ENCODE measurements at regions not wholly inside any gene's neighbourhood (a gene's known extent, or its start where the extent isn't known, plus 50 kb on each side); places are given as distances from the start of the nearest gene placed in this dataset.
"Not testable (repeated sequence)": the region's sequence is repeated elsewhere in the genome, so short reads cannot be mapped to it uniquely, and the experiment has no call there.

DNA sequence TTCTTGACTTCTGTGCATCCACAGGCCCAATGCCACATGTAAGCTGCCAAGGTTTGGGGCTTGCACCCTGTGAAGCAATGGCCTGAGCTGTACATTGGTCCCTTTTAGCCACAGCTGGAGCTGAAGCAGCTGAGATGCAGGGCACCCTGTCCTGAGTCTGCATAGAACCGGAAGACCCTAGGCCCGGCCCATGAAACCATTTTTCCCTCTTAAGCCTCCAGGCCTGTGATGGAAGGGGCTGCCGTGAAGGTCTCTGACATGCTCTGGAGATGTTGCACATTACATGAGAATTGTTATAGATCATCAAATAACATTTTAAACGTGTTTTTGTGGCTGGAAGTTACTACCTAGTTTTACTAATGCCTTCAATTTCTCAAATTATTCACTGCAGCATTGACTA lies 188.7 kb downstream of the RPAP3 start:
- CTCF ChIA-PET: no interaction called here
- intact Hi-C loops (cut with micrococcal nuclease): no loop called here
- H3K27ac Mint-ChIP-seq: no peak overlapping the region
- peaks cover 13% of the 10 kb centered on the region for H3K36me3 Mint-ChIP-seq (ENCODE audit: low read depth)
- H3K4me3 Mint-ChIP-seq: no peak overlapping the region
- no peaks in the 10 kb centered on the region for H3K27me3 Mint-ChIP-seq (ENCODE audit: low read depth)
- H3K4me1 Mint-ChIP-seq (ENCODE audit: low read depth): no peaks in the 10 kb centered on the region
- peaks cover 48% of the 10 kb centered on the region for H3K9me3 Mint-ChIP-seq
- DNase-seq: no peak

DNA sequence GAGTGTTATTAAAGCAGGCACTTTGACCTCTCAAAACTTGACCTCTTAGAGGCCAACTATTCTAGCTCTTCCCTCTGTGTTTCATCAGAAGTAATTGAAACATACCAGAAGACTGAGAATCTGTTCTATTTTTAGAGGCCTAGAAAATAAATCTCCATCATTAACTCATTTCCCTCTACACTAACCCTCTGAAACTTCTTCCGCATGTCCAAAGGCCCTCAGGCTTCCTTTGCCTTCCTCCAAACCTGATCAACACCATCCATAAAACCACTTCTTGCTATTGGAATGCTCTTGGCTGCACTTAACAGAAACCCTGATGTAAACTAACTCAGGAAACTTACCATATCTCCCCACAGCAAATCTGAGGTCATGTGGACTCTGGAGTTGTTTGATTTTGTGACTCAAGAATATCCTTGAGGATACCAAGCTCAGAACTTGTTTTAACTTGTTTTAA lies 196.4 kb downstream of the RPAP3 start:
- H3K27ac Mint-ChIP-seq: no peak overlapping the region
- H3K36me3 Mint-ChIP-seq (ENCODE audit: low read depth): peaks cover 3% of the 10 kb centered on the region
- intact Hi-C loops (cut with micrococcal nuclease): no loop called here
- H3K4me3 Mint-ChIP-seq: no peak overlapping the region
- no peak for DNase-seq
- CTCF ChIA-PET: interaction anchor here (1.4 kb wide), 1 partner anchor 128 kb away, joined by 3 read pairs; no protein-coding TSS in a partner anchor
- peaks cover 20% of the 10 kb centered on the region for H3K9me3 Mint-ChIP-seq
- H3K4me1 Mint-ChIP-seq (ENCODE audit: low read depth): peaks cover 14% of the 10 kb centered on the region
- no peaks in the 10 kb centered on the region for H3K27me3 Mint-ChIP-seq (ENCODE audit: low read depth)

DNA sequence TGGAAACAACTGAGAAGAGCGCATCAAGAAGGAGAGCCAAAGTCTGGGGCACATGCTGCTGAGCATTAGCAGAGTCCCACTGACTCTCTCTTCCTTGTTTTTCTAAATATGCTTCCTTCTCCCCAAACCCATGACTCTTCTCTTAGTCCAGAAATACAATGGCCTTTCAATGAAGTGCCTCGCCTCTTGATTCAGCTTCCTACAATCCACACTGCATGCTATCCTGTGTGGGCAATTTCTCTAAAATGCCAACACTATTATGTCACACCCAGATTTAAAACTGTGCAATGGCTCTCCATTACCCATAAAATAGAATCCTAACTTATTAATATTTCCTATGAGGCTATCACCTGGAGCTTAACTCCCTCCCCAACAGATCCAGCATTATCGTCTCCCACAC lies 198.6 kb downstream of the RPAP3 start:
- H3K36me3 Mint-ChIP-seq (ENCODE audit: low read depth): no peaks in the 10 kb centered on the region
- CTCF ChIA-PET: no interaction called here
- no peak overlapping the region for H3K4me3 Mint-ChIP-seq
- no peaks in the 10 kb centered on the region for H3K27me3 Mint-ChIP-seq (ENCODE audit: low read depth)
- no peak for DNase-seq
- intact Hi-C loops (cut with micrococcal nuclease): no loop called here
- no peak overlapping the region for H3K27ac Mint-ChIP-seq
- H3K9me3 Mint-ChIP-seq: peaks cover 13% of the 10 kb centered on the region
- peaks cover 20% of the 10 kb centered on the region for H3K4me1 Mint-ChIP-seq (ENCODE audit: low read depth)

DNA sequence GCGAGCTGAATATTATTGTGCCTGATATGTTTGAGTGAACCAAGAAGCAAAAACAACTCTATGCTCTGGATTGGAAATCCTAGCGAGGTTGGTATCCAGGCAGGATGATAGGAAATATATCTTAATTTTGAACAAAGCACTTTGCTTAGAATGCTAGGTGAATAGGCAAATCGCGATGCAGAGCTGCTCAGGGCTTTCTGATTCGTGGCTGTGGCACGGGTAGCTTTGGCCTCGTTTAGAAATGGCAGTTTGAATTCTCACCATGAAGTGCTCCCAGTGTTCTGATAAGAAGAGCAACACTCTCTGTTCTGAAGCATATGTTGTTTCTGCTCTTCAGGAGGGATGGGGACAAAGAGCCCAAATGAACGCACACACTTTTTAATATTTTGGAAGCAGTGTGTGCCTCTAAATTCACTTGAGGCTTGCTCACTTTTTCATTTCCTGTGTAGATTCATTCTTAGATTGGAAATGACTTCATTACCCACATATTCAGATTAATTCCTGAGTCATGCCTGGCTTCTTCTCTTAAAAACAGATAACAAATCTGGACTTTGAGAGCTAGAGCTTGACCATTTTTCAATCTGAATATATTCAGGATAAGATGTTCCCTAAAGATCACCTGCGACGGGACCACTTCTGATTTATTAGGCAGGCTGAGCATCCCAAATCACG lies 200.9 kb downstream of the RPAP3 start:
- H3K27me3 Mint-ChIP-seq (ENCODE audit: low read depth): no peaks in the 10 kb centered on the region
- no peak for DNase-seq
- H3K4me3 Mint-ChIP-seq: no peak overlapping the region
- intact Hi-C loops (cut with micrococcal nuclease): loop anchor here (2.0 kb wide), 1 partner anchor 86 kb away; no protein-coding TSS in a partner anchor
- peak overlapping the region; percentile 21 for H3K27ac Mint-ChIP-seq
- H3K36me3 Mint-ChIP-seq (ENCODE audit: low read depth): no peaks in the 10 kb centered on the region
- CTCF ChIA-PET: interaction anchor here (0.9 to 1.3 kb wide), 2 partner anchors 14 to 434 kb away, joined by 3 to 4 read pairs; no protein-coding TSS in a partner anchor
- H3K9me3 Mint-ChIP-seq: peaks cover 10% of the 10 kb centered on the region
- peaks cover 20% of the 10 kb centered on the region for H3K4me1 Mint-ChIP-seq (ENCODE audit: low read depth)

DNA sequence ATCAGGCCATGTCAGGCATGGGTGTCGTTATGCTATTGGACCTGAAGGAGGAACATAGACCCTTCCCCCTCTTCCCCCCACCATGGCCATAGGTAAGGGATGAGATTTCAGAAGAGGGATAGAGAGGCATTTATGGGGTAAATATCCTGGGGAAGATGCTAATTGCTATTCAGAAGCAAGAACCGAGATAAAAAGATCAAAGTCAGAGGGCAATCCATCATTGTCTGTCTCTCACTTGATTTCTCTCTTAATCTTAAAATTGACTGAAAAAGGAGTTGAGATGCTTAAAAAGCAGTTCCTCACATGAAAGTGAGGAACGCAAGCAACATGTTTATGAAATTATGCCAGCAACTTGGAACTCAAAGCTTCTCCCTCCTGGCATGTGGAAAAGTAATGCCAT lies 212.0 kb downstream of the RPAP3 start:
- intact Hi-C loops (cut with micrococcal nuclease): no loop called here
- Mint-ChIP-seq H3K4me3 (no peak overlapping the region), H3K9me3 (peaks cover 8% of the 10 kb centered on the region), H3K27me3 (ENCODE audit: low read depth) (no peaks in the 10 kb centered on the region), H3K36me3 (ENCODE audit: low read depth) (peaks cover 3% of the 10 kb centered on the region), H3K27ac (no peak overlapping the region), H3K4me1 (ENCODE audit: low read depth) (peaks cover 2% of the 10 kb centered on the region)
- DNase-seq: no peak
- CTCF ChIA-PET: no interaction called here

DNA sequence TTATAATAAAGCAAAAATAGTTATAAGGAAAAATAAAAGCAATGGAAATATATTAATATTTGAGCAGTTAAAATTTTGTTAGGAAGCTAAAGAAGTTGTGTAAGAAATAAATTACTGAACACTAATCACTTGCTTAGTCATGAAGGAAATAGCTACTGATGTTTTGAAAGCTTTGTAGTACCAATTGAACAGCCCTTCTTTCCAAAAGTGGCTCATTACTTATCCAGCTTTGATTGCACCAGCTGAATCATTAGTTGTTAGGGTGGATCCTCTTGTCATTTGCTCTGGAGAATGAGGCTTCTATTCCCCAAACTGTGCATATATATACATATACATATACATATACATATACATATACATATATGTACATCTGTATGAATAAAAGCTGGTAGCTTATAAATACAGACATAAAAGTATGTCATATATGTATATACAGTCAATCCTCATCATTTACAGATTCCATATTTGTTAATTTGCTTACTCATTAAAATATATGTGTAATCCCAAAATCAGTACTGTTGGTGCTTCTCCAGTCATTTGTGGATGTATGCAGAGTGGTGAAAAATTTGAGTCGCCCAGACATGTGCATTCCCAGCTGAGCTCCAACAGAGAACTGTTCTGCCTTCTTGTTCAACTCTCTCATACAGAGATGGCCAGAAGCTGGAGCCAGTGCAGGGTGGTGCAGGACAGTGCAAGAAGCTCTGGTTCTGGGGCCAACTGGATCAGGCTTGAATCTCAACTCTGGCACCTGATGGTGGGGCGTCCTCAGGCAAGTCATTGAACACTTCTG lies 214.1 kb downstream of the RPAP3 start:
- Mint-ChIP-seq H3K4me1 (ENCODE audit: low read depth) (peaks cover 15% of the 10 kb centered on the region), H3K27ac (no peak overlapping the region), H3K9me3 (peaks cover 18% of the 10 kb centered on the region), H3K4me3 (no peak overlapping the region), H3K36me3 (ENCODE audit: low read depth) (peaks cover 3% of the 10 kb centered on the region), H3K27me3 (ENCODE audit: low read depth) (no peaks in the 10 kb centered on the region)
- no peak for DNase-seq
- intact Hi-C loops (cut with micrococcal nuclease): no loop called here
- CTCF ChIA-PET: interaction anchor here (1.5 kb wide), 1 partner anchor 10 kb away, joined by 6 read pairs; no protein-coding TSS in a partner anchor

DNA sequence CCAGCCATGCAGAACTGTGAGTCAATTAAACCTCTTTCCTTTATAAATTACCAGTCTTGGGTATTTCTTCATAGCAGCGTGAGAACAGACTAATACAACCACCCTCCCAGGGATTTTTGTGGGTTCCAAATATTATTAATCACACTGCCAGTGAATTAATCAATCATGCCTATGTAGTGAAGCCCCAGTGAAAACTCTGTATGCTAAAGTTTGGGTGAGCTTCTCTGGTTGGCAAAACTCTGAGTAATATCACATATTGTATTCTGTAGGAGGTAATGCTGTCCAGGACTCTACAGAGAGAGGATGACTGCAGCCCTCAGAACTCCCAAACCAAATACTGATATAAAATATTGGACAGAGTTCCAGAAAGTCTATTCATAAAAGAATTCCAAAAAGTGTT lies 216.9 kb downstream of the RPAP3 start:
- peaks cover 6% of the 10 kb centered on the region for H3K36me3 Mint-ChIP-seq (ENCODE audit: low read depth)
- DNase-seq: no peak
- H3K9me3 Mint-ChIP-seq: peaks cover 25% of the 10 kb centered on the region
- H3K4me3 Mint-ChIP-seq: no peak overlapping the region
- no peak overlapping the region for H3K27ac Mint-ChIP-seq
- intact Hi-C loops (cut with micrococcal nuclease): no loop called here
- CTCF ChIA-PET: no interaction called here
- peaks cover 15% of the 10 kb centered on the region for H3K4me1 Mint-ChIP-seq (ENCODE audit: low read depth)
- H3K27me3 Mint-ChIP-seq (ENCODE audit: low read depth): no peaks in the 10 kb centered on the region

DNA sequence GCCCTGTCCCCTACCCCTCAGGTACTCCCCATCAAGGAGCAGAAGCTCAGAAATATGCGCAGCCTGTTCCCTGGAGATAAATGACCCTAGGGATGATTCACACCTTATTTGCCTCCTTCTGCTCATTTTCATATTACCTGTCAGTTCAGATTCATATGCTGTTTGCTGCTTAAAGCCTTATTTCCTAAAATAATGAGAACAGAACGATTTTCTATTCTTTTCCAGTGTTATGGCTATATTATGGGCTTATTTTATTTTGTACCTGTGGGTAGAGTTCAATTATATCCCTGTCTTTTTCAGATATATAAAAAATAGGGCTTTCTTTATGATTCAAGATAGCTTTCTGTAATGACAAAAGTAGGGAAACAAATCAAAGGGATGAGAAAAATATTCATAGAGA lies 224.8 kb downstream of the RPAP3 start:
- no peaks in the 10 kb centered on the region for H3K27me3 Mint-ChIP-seq (ENCODE audit: low read depth)
- H3K4me1 Mint-ChIP-seq (ENCODE audit: low read depth): no peaks in the 10 kb centered on the region
- no peak for DNase-seq
- H3K9me3 Mint-ChIP-seq: peaks cover 14% of the 10 kb centered on the region
- H3K27ac Mint-ChIP-seq: no peak overlapping the region
- H3K4me3 Mint-ChIP-seq: no peak overlapping the region
- intact Hi-C loops (cut with micrococcal nuclease): no loop called here
- H3K36me3 Mint-ChIP-seq (ENCODE audit: low read depth): peaks cover under 1% of the 10 kb centered on the region
- CTCF ChIA-PET: no interaction called here

DNA sequence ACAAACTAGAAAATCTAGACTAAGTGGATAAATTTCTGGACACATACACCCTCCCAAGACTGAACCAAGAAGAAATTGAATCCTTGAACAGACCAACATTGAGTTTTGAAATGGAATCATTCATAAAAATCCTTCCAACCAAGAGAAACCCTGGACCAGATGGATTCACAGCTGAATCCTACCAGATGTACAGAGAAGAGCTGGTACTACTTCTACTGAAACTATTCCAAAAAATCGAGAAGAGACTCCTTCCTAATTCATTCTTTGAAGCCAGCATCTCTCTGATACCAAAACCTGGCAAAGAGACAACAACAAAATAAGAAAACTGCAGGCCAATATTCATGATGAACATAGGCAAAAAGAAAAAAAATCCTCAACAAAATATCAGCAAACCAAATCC lies 227.4 kb downstream of the RPAP3 start:
- Mint-ChIP-seq H3K9me3 (peaks cover 19% of the 10 kb centered on the region), H3K4me3 (no peak overlapping the region), H3K27me3 (ENCODE audit: low read depth) (no peaks in the 10 kb centered on the region), H3K4me1 (ENCODE audit: low read depth) (peaks cover 7% of the 10 kb centered on the region), H3K36me3 (ENCODE audit: low read depth) (peaks cover 9% of the 10 kb centered on the region), H3K27ac (no peak overlapping the region)
- DNase-seq: no peak
- CTCF ChIA-PET: no interaction called here
- intact Hi-C loops (cut with micrococcal nuclease): no loop called here

DNA sequence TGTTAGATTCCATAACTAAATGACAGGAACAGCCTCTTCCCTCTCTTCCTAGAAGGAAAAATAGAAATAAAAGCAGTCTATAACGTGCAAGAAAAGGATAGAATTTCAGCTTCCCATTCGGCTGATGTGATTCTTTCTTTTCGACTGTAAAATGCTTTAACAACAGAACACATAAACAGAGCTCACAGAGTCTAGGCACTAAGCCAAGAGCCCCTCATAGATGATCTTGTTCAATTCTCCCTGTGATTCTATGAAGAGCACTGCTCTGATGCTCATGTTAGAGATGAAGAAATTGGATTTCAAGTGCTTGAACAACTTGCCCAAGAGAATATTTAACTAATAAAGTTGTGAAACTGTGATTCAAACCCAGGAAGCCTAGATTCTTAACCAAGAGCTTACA lies 232.7 kb downstream of the RPAP3 start:
- peak overlapping the region; percentile 51 for H3K27ac Mint-ChIP-seq
- no peak overlapping the region for H3K4me3 Mint-ChIP-seq
- H3K9me3 Mint-ChIP-seq: peaks cover 24% of the 10 kb centered on the region
- peaks cover 29% of the 10 kb centered on the region for H3K4me1 Mint-ChIP-seq (ENCODE audit: low read depth)
- H3K36me3 Mint-ChIP-seq (ENCODE audit: low read depth): peaks cover 12% of the 10 kb centered on the region
- CTCF ChIA-PET: interaction anchor here (0.7 kb wide), 1 partner anchor 756 kb away, joined by 3 read pairs; no protein-coding TSS in a partner anchor
- intact Hi-C loops (cut with micrococcal nuclease): no loop called here
- DNase-seq: no peak
- no peaks in the 10 kb centered on the region for H3K27me3 Mint-ChIP-seq (ENCODE audit: low read depth)

DNA sequence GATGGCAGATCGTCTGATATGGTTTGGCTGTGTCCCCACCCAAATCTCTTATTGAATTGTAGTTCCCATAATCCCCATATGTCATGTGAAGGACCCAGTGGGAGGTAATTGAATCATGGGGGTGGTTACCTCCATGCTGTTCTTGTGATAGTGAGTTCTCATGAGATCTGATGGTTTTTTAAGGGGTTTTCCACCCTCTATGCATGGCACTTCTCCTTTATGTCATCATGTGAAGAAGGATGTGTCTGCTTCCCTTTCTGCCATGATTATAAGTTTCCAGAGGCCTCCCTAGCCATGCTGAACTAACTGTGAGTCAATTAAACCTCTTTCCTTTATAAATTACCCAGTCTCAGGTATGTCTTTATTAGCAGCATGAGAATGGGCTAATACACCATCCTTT lies 235.5 kb downstream of the RPAP3 start:
- H3K27me3 Mint-ChIP-seq (ENCODE audit: low read depth); DNase-seq; H3K36me3 Mint-ChIP-seq (ENCODE audit: low read depth); intact Hi-C loops (cut with micrococcal nuclease); H3K4me3 Mint-ChIP-seq: not testable (repeated sequence)
- peak overlapping the region; percentile 43 for H3K27ac Mint-ChIP-seq
- CTCF ChIA-PET: interaction anchor here (0.7 kb wide), 1 partner anchor 175 kb away, joined by 3 read pairs; no protein-coding TSS in a partner anchor
- H3K4me1 Mint-ChIP-seq (ENCODE audit: low read depth): peaks cover 37% of the 10 kb centered on the region
- H3K9me3 Mint-ChIP-seq: peaks cover 15% of the 10 kb centered on the region

DNA sequence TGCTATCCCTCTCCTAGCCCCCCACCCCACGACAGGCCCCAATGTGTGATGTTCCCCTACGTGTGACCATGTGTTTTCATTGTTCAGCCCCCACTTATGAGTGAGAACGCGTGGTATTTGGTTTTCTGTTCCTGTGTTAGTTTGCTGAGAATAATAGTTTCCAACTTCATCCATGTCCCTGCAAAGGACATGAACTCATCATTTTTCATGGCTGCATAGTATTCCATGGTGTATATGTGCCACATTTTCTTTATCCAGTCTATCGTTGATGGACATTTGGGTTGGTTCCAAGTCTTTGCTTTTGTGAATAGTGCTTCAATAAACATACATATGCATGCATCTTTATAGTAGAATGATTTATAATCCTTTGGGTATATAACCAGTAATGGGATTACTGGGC lies 241.9 kb downstream of the RPAP3 start:
- not testable (repeated sequence) for H3K4me3 Mint-ChIP-seq

More for the DNA sequence above, 241.9 kb downstream of the RPAP3 start:
- Mint-ChIP-seq H3K9me3 (peaks cover 20% of the 10 kb centered on the region), H3K4me1 (ENCODE audit: low read depth) (peaks cover 12% of the 10 kb centered on the region)
- DNase-seq; H3K36me3 Mint-ChIP-seq (ENCODE audit: low read depth); CTCF ChIA-PET; intact Hi-C loops (cut with micrococcal nuclease); H3K27ac Mint-ChIP-seq; H3K27me3 Mint-ChIP-seq (ENCODE audit: low read depth): not testable (repeated sequence)

All from activated naive CD4-positive, alpha-beta T cell treated with anti-CD3 and anti-CD28 coated beads for 36 hours (primary cell).